ENCODE measurements at regions not wholly inside any gene's neighbourhood (a gene's known extent, or its start where the extent isn't known, plus 50 kb on each side); places are given as distances from the start of the nearest gene placed in this dataset.

DNA sequence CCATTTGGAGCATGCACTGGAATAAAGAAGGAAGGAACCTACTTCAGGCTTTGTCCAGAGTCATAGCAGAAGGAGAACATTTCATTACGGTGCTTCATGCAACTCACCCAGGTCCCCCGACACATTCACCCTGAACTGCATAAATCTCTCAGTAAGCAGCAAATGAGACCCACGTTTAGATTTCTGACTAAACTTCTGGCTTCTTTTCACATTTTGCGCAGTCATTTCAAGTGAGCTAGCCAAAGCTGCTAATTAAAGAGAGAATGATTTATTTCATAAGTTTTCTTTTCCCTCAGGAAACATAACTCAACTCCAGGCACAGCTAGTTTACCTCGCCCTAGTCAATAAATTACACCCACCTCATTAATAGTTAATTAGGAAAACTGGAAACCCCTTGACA, 88.6 kb upstream of the GAS1 start:
- no peaks in the 10 kb centered on the region for H3K9me2 ChIP-seq (replicated peaks; ENCODE audit: control insufficient read depth, low read length)
- no peaks in the 10 kb centered on the region for H3K27me3 ChIP-seq (ENCODE audit: control insufficient read depth, low read length)
- H4K20me1 ChIP-seq (ENCODE audit: control insufficient read depth, insufficient read depth, low read depth, low read length): no peaks in the 10 kb centered on the region
- no peak for TF ChIP-seq EZH2phosphoT487 (IDR thresholded peaks at IDR 0.05; ENCODE audit: borderline replicate concordance, low read length)
- TF ChIP-seq, protein P1, sequence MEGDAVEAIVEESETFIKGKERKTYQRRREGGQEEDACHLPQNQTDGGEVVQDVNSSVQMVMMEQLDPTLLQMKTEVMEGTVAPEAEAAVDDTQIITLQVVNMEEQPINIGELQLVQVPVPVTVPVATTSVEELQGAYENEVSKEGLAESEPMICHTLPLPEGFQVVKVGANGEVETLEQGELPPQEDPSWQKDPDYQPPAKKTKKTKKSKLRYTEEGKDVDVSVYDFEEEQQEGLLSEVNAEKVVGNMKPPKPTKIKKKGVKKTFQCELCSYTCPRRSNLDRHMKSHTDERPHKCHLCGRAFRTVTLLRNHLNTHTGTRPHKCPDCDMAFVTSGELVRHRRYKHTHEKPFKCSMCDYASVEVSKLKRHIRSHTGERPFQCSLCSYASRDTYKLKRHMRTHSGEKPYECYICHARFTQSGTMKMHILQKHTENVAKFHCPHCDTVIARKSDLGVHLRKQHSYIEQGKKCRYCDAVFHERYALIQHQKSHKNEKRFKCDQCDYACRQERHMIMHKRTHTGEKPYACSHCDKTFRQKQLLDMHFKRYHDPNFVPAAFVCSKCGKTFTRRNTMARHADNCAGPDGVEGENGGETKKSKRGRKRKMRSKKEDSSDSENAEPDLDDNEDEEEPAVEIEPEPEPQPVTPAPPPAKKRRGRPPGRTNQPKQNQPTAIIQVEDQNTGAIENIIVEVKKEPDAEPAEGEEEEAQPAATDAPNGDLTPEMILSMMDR (IDR thresholded peaks at IDR 0.05; ENCODE audit: low read depth, low read length, poor library complexity, severe bottlenecking): no peak
- H3K36me3 ChIP-seq (ENCODE audit: control insufficient read depth, low read length): no peaks in the 10 kb centered on the region
- no peak overlapping the region for H3K4me2 ChIP-seq (ENCODE audit: low read length)
- H3K9me3 ChIP-seq (ENCODE audit: control insufficient read depth, insufficient read depth, low read length): no peaks in the 10 kb centered on the region; the same call in 1 of the 2 replicates
- no peak overlapping the region for H3K27ac ChIP-seq (ENCODE audit: low read depth, low read length)
- H3F3A ChIP-seq (ENCODE audit: control insufficient read depth, insufficient read depth): no peaks in the 10 kb centered on the region
- H3K4me3 ChIP-seq (ENCODE audit: low read length): no peak overlapping the region
- no peaks in the 10 kb centered on the region for H3K79me2 ChIP-seq (ENCODE audit: control insufficient read depth, low read length)
- H3K4me1 ChIP-seq (ENCODE audit: control insufficient read depth, low read length): no peaks in the 10 kb centered on the region

DNA sequence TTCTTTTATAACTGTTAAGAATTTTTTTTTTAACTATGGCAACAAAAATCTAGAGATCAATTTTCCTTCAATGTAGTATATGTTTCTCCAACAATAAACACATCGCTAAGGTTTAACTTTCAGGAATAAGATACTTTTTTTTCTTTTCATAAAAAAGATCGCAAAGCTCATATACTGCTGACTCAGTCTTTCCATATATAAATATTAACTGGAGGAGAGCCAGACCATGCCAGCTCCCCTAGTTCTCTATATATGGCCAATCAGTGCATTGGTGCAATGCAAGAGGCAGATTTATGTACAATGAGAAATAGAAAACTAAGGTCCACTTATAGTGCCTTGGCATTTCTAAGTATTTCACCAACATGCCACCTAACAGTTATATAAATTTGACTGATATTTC, 89.2 kb upstream of the GAS1 start:
- Histone ChIP-seq H3K4me1 (ENCODE audit: control insufficient read depth, low read length) (no peaks in the 10 kb centered on the region), H3K27ac (ENCODE audit: low read depth, low read length) (no peak overlapping the region), H4K20me1 (ENCODE audit: control insufficient read depth, insufficient read depth, low read depth, low read length) (no peaks in the 10 kb centered on the region), H3K4me2 (ENCODE audit: low read length) (no peak overlapping the region), H3K79me2 (ENCODE audit: control insufficient read depth, low read length) (no peaks in the 10 kb centered on the region), H3K9me3 (ENCODE audit: control insufficient read depth, insufficient read depth, low read length) (no peaks in the 10 kb centered on the region; the same call in 1 of the 2 replicates), H3F3A (ENCODE audit: control insufficient read depth, insufficient read depth) (no peaks in the 10 kb centered on the region), H3K27me3 (ENCODE audit: control insufficient read depth, low read length) (no peaks in the 10 kb centered on the region), H3K36me3 (ENCODE audit: control insufficient read depth, low read length) (no peaks in the 10 kb centered on the region), H3K4me3 (ENCODE audit: low read length) (no peak overlapping the region), H3K9me2 (replicated peaks; ENCODE audit: control insufficient read depth, low read length) (no peaks in the 10 kb centered on the region)
- TF ChIP-seq, protein P1 (IDR thresholded peaks at IDR 0.05; ENCODE audit: low read depth, low read length, poor library complexity, severe bottlenecking): no peak
- no peak for TF ChIP-seq EZH2phosphoT487 (IDR thresholded peaks at IDR 0.05; ENCODE audit: borderline replicate concordance, low read length)

DNA sequence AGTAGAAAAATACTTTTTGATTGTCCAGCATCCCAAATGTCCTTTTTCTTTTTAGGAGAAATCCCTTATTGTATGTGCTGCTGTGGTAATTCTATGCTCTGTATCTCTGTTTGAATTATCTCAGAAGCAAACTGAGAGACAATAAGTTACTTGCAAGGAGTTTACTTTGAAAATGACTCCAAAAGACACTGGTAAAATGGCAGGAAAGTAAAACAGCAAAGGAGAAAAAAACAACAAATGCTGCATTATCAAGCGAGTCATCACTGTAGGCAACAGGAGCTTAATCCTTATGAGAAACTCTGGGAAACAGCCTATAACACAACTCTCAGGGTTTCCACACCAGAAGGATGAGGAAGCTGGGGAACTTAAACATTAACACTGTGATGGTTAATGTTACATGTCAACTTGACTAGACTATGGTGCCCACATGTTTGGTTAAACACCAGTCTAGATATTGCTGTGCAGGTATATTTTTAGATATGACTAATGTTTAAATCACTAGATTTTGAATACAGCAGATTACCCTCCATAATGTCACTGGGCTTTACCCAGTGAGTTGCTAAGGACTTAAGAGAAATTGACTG, 92.6 kb upstream of the GAS1 start:
- Histone ChIP-seq H3K4me2 (ENCODE audit: low read length) (no peak overlapping the region), H3K4me3 (ENCODE audit: low read length) (no peak overlapping the region), H3F3A (ENCODE audit: control insufficient read depth, insufficient read depth) (no peaks in the 10 kb centered on the region), H3K36me3 (ENCODE audit: control insufficient read depth, low read length) (no peaks in the 10 kb centered on the region), H3K9me3 (ENCODE audit: control insufficient read depth, insufficient read depth, low read length) (no peaks in the 10 kb centered on the region; the same call in 1 of the 2 replicates), H3K27ac (ENCODE audit: low read depth, low read length) (no peak overlapping the region), H4K20me1 (ENCODE audit: control insufficient read depth, insufficient read depth, low read depth, low read length) (no peaks in the 10 kb centered on the region), H3K4me1 (ENCODE audit: control insufficient read depth, low read length) (no peaks in the 10 kb centered on the region), H3K9me2 (replicated peaks; ENCODE audit: control insufficient read depth, low read length) (no peaks in the 10 kb centered on the region), H3K79me2 (ENCODE audit: control insufficient read depth, low read length) (no peaks in the 10 kb centered on the region), H3K27me3 (ENCODE audit: control insufficient read depth, low read length) (no peaks in the 10 kb centered on the region)
- TF ChIP-seq, protein P1 (IDR thresholded peaks at IDR 0.05; ENCODE audit: low read depth, low read length, poor library complexity, severe bottlenecking): no peak
- no peak for TF ChIP-seq EZH2phosphoT487 (IDR thresholded peaks at IDR 0.05; ENCODE audit: borderline replicate concordance, low read length)

All from DOHH2 (cell line).